IgD-negative memory B cell (primary cell): ENCODE measurements at regions not wholly inside any gene's neighbourhood (a gene's known extent, or its start where the extent isn't known, plus 50 kb on each side); places are given as distances from the start of the nearest gene placed in this dataset.

Experiments used
- H3K27ac Mint-ChIP-seq, 3 donors: one replicate each; pipeline ENCODE4 v1.8.0; 2020 to 2022; ENCODE audit warnings: mild to moderate bottlenecking in 3 of 3, mixed read lengths in 3 of 3, moderate library complexity in 1 of 3
- H3K27me3 Mint-ChIP-seq: one replicate; pipeline ENCODE4 v1.8.0; 2021; ENCODE audit warnings: mixed read lengths
- H3K36me3 Mint-ChIP-seq: one replicate; pipeline ENCODE4 v1.8.0; 2020; ENCODE audit warnings: mild to moderate bottlenecking, mixed read lengths
- H3K4me1 Mint-ChIP-seq, 3 donors: one replicate each; pipeline ENCODE4 v1.8.0; 2020 to 2022; ENCODE audit warnings: mixed read lengths in 3 of 3, mild to moderate bottlenecking in 1 of 3
- H3K4me3 Mint-ChIP-seq, 4 donors: one replicate each; pipeline ENCODE4 v1.8.0; 2020 to 2022; ENCODE audit warnings: mild to moderate bottlenecking in 4 of 4, mixed read lengths in 4 of 4, moderate library complexity in 3 of 4
- H3K9me3 Mint-ChIP-seq, 3 donors: one replicate each; pipeline ENCODE4 v1.8.0; 2020 to 2021; ENCODE audit warnings: mixed read lengths in 3 of 3, mild to moderate bottlenecking in 1 of 3

DNA sequence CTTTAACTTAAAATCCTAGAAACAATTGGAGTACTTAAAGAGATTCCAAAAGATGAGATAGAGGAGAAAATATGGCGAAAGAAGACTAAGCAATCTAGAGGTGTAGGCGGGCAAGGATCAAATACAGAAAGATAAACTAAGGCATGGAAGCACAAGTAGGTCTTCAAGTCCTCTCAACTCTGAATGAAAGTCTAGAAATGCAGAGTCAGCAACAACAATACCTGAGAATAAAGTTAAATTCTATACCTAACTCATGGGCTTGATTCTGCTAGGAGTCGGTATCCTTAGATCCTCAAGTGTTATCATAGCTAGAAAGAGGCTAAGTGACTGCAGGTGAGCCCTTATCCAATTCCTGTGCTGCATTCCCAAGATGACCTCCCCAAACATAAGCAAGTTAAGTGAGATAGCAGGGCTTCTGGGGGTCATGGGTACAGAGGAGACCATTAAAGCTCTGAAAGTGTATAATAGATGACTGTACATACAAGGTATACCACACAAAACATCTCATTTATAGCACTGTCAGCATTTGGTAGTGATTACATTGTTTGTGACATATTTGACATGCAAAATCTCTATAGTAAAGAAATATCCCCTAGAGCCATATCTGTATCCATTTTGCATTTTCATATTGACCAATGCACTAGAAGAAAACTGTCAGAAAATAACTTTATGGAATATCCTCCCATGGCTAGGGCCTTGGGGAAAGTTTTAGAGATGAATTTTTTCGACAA, 82.5 kb upstream of the ARID2 start:
- no peak overlapping the region for H3K4me3 Mint-ChIP-seq
- H3K27ac Mint-ChIP-seq, result no peak overlapping the region
- H3K9me3 Mint-ChIP-seq, result no peaks in the 10 kb centered on the region
- H3K27me3 Mint-ChIP-seq, result peaks cover 18% of the 10 kb centered on the region
- peaks cover 4 to 15% (median 7%) of the 10 kb centered on the region in 3 donors for H3K4me1 Mint-ChIP-seq
- peaks cover 3% of the 10 kb centered on the region for H3K36me3 Mint-ChIP-seq

DNA sequence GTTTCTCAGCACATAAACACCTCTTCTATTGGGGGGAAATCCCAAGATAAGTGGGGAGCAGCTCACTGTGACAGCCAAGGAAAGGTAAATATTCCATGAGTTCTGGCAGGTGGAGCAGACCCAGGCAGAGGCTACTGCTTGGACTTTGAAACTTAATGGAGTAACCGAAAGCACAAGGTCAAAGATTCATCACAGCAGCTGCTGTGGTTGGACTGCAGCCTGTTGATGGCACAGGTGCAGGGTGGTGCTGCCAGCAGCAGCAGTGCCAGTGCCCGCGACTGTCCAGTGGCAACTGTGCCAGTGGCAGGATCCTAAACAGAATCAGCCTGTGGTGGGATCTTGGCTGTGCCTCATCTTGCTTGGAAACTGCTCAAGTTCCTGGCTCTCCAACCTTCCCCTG, 81.4 kb upstream of the ARID2 start:
- no peak overlapping the region for H3K27ac Mint-ChIP-seq
- peaks cover 3% of the 10 kb centered on the region for H3K36me3 Mint-ChIP-seq
- H3K27me3 Mint-ChIP-seq, result peaks cover 18% of the 10 kb centered on the region
- H3K4me1 Mint-ChIP-seq, result peaks cover 4 to 15% (median 7%) of the 10 kb centered on the region in 3 donors
- H3K9me3 Mint-ChIP-seq, result no peaks in the 10 kb centered on the region
- no peak overlapping the region for H3K4me3 Mint-ChIP-seq

DNA sequence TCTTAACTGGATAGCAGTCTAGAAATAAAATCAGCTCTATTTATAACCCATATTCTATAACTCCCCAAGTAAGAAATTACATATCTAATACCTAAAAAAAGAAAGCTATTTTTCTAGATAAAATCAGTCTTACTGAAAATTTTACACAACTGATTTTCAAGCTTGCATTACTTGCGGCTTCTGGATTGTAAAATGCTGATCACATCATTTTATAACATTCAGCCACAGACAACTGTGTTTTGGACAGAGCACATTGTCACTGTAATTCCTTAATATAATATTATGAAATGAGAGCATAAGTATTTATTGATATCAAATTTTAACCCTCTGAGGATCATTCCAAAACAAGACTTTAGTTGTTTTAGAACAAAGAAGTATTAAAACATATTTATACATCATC, 78.5 kb upstream of the ARID2 start:
- H3K27me3 Mint-ChIP-seq, result peaks cover 18% of the 10 kb centered on the region

DNA sequence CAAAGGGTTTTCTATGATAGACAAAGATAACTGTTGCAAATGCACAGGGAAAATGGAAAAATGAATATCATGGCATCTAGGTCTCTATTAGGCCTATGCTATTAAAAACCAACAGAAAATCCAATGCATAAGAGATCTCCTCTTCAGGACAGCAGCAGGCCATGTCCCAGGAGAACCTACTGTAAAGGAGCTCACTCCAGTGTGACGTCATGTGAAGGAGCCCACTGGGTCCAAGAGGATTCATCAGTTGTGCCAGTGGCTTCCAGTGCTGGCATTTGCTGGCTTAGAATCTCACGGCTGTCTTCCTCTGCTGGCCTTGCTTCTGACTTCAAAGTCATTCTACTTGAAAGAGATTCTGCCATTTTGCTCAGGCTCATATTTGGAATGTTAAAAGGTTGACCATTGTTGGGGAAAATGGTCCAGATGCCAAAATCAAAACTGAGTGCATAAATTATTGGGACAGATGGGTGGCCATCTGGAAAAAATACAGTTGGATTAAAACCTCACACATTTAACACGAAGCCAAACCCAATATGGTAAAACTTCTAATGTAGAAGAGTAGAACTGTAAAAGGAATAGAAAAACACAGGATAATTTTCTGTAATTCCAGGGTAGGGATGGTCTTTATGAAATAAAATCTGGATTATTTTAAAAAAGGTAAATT, 75.4 kb upstream of the ARID2 start:
- no peaks in the 10 kb centered on the region for H3K9me3 Mint-ChIP-seq
- H3K4me1 Mint-ChIP-seq, result peaks cover 0 to 4% (median 3%) of the 10 kb centered on the region in 3 donors
- H3K27me3 Mint-ChIP-seq, result peaks cover 15% of the 10 kb centered on the region
- H3K36me3 Mint-ChIP-seq, result peaks cover 5% of the 10 kb centered on the region
- no peak overlapping the region for H3K4me3 Mint-ChIP-seq
- no peak overlapping the region for H3K27ac Mint-ChIP-seq

More for the DNA sequence above, 78.5 kb upstream of the ARID2 start:
- Mint-ChIP-seq H3K4me1 (peaks cover 1 to 4% (median 3%) of the 10 kb centered on the region in 3 donors), H3K4me3 (no peak overlapping the region), H3K36me3 (peaks cover 3% of the 10 kb centered on the region), H3K27ac (no peak overlapping the region), H3K9me3 (no peaks in the 10 kb centered on the region)

DNA sequence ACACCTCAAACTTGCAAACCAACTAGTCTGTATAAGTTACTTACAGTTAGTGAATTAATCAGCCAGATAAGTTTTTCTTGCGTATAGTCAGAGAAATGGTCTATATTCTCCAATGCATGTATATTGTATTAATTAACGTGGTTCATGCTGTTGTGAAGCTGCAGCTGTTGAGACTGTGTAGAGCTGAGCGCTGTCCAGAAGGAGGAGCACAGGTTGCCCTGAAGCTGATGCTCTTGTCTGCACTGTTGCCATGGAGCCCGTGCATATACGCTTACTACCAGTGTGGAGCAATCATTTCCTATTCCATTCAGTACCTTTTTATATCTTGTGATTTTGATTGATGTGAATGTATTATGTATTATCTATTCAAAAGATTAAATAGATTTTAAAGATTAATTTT, 74.3 kb upstream of the ARID2 start:
- H3K4me1 Mint-ChIP-seq, result peaks cover 0 to 4% (median 3%) of the 10 kb centered on the region in 3 donors
- no peaks in the 10 kb centered on the region for H3K9me3 Mint-ChIP-seq
- H3K36me3 Mint-ChIP-seq, result peaks cover 2% of the 10 kb centered on the region
- H3K27ac Mint-ChIP-seq, result no peak overlapping the region
- no peak overlapping the region for H3K4me3 Mint-ChIP-seq
- peaks cover 9% of the 10 kb centered on the region for H3K27me3 Mint-ChIP-seq

DNA sequence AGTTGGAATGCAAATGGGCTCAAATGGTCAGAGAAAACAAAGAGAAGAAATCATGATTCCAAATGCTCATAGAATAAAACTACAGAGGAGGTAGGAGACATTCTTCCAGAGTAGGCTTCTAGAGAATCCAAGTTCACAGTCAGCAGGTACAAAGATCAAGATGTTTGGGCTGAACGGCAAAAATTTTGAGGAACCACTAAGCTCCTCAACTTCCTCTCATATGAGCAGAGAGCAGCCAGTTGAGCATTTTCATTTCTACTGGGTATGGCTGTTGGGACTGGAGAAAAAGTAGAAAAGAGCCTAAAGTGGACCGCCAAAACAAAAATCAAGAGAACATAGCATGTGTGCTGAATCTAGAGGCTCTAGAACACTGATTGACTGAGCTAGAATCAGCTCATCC, 73.8 kb upstream of the ARID2 start:
- no peak overlapping the region for H3K27ac Mint-ChIP-seq
- no peak overlapping the region for H3K4me3 Mint-ChIP-seq
- peaks cover 5% of the 10 kb centered on the region for H3K27me3 Mint-ChIP-seq
- H3K36me3 Mint-ChIP-seq, result peaks cover 2% of the 10 kb centered on the region
- peaks cover 0 to 5% (median 4%) of the 10 kb centered on the region in 3 donors for H3K4me1 Mint-ChIP-seq
- no peaks in the 10 kb centered on the region for H3K9me3 Mint-ChIP-seq

DNA sequence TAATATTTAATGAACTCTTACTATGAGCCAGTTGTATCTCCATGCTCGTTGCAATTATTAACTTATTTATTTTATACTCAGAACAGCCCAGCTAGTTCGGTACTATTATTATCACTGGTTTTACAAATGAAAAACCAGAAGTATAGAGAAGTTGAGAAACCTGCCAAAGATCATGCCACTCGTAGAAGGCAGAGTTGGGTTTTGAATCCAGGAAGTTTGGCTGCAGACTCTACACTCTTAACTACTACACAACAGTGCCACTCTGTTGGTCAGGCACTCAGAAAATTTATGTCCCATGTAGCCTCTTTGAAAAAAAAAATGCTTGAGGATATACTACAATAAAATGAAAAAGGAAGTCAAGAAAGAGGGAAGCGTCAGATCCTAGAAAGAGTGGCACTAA, 71.5 kb upstream of the ARID2 start:
- H3K36me3 Mint-ChIP-seq, result peaks cover 2% of the 10 kb centered on the region
- H3K27me3 Mint-ChIP-seq, result peaks cover 8% of the 10 kb centered on the region
- H3K9me3 Mint-ChIP-seq, result no peaks in the 10 kb centered on the region
- H3K27ac Mint-ChIP-seq, result no peak overlapping the region
- H3K4me1 Mint-ChIP-seq, result peaks cover 0 to 5% (median 4%) of the 10 kb centered on the region in 3 donors
- H3K4me3 Mint-ChIP-seq, result no peak overlapping the region

DNA sequence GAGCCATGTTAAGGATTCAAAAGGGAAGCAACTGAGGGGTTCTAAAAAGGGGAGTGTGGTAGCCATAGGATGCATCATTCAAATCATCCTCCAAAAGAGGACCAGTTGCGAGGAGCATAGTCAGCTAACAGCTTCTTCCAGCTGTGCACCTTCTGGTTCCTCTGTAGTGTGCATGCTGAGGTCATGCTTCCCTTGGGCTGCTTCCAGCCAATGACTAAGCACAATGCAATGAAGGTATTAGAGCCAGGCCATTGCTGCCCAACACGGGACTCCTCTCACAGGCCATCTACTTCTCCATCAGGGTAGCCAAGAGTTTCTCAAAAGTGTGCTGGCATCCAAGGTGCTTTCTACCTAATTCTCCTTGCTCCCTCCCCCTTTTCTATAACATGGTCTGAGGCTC, 69.2 kb upstream of the ARID2 start:
- Mint-ChIP-seq H3K27ac (no peak overlapping the region), H3K9me3 (no peaks in the 10 kb centered on the region), H3K27me3 (peaks cover 12% of the 10 kb centered on the region)

DNA sequence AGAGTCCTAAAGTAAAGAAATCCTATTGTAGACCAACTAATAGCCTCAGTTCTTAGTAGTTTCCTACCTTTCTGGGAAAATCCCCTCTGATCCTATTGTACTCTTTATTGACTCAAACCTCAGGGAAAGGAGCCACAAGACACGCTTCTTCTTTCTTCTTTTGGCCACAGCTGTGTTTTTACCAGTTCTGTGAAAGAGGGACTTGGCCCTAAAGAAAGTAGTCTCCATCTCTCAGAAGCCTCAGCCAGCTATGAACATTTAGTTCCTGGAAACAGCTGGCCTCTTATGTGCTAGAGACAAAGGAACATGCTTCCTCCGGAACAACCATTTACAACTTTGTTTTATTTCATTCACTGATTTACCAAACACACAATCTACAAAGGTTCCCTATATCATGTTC, 66.1 kb upstream of the ARID2 start:
- Mint-ChIP-seq H3K27me3 (peaks cover 8% of the 10 kb centered on the region), H3K9me3 (no peaks in the 10 kb centered on the region), H3K27ac (no peak overlapping the region), H3K4me1 (peaks cover 0 to 3% (median 0%) of the 10 kb centered on the region in 3 donors), H3K36me3 (peaks cover 2% of the 10 kb centered on the region), H3K4me3 (no peak overlapping the region)

More for the DNA sequence above, 69.2 kb upstream of the ARID2 start:
- Mint-ChIP-seq H3K4me3 (no peak overlapping the region), H3K36me3 (peaks cover 2% of the 10 kb centered on the region), H3K4me1 (peaks cover 0 to 5% (median 4%) of the 10 kb centered on the region in 3 donors)

DNA sequence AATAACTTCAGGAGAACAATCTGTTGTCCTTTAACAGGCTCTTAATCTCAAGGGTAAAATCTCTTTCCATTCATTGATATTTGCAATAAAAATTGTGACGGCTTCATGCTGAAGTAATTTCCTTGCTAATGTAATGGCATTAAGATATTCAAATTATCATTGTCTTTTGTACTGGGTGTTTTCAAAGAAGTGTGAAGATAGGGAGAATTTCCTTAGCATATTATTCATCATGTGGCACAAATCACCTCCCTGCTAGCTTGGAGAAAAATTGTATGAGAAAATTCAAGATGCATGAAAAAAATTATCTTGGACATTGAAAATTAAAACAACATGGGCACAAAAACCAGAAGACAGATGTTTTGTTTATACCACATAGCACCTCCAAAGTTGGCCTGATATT, 63.6 kb upstream of the ARID2 start:
- H3K9me3 Mint-ChIP-seq, result no peaks in the 10 kb centered on the region
- H3K27me3 Mint-ChIP-seq, result peaks cover 8% of the 10 kb centered on the region
- H3K4me3 Mint-ChIP-seq, result no peak overlapping the region
- peaks cover 9 to 20% (median 10%) of the 10 kb centered on the region in 3 donors for H3K4me1 Mint-ChIP-seq
- peaks cover 2% of the 10 kb centered on the region for H3K36me3 Mint-ChIP-seq
- no peak overlapping the region for H3K27ac Mint-ChIP-seq

DNA sequence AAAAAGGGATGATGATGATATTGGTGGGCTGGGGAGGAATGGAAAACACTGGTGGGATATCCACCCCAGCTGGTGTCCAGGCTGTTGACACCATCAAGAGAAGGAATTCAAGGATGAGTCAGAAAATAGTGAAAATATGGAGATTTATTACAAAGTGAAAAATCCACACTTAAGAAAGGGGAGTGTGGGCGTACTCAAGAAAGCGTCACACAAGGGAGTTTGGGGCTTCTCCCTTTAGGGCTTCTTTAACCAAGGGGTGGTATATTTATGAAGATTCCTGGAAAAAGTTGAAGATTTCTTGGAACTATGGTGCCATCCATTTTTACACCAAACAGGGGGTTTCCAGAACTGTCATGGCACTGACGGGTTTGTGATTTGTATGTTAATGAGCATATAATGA, 63.1 kb upstream of the ARID2 start:
- H3K9me3 Mint-ChIP-seq, result no peaks in the 10 kb centered on the region
- peak overlapping the region in 1 of 3 donors; percentile 12 for H3K27ac Mint-ChIP-seq
- H3K27me3 Mint-ChIP-seq, result peaks cover 8% of the 10 kb centered on the region
- peaks cover 9 to 23% (median 10%) of the 10 kb centered on the region in 3 donors for H3K4me1 Mint-ChIP-seq
- H3K36me3 Mint-ChIP-seq, result peaks cover 2% of the 10 kb centered on the region
- peak overlapping the region in 1 of 4 donors; percentile 36 for H3K4me3 Mint-ChIP-seq

DNA sequence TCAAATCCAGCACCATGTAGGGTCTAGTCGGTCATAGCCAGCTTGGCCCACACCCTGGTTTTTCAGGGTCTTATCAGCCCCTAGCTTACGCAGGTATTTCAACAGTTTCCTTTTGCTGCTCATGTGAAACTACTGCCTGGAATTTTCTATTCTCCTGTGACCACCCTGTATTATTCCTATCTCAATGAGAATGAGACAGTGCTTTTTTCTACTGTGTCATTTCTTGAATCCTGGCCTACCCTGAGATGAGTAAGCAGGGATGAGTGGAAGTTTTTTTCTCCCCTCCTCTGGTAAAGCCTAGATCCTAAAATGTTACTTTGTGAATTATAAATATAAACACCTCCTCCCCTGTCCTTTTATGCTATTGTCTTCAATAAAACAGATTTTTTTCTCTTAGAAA, 62.7 kb upstream of the ARID2 start:
- Mint-ChIP-seq H3K4me3 (no peak overlapping the region), H3K4me1 (peaks cover 9 to 23% (median 10%) of the 10 kb centered on the region in 3 donors), H3K27me3 (peaks cover 8% of the 10 kb centered on the region)

DNA sequence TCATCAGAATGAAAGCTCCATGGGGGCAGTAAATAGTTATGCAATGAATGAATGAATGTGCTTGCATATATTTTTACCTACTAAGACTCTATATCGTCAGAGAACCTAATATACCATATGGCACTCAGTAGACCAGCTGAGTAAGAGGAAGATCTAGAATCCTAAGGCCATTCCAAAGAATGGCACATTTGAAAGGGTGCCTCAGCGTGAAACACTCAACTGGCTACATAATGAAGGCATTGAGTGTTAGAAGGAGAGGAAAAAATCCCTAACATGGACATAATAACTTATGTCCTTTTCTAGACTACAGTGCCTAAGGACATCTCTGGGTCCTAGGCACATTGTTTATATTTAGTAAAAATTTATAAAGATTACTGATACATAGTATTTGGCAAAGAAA, 61.7 kb upstream of the ARID2 start:
- H3K36me3 Mint-ChIP-seq, result peaks cover 2% of the 10 kb centered on the region
- H3K4me1 Mint-ChIP-seq, result peaks cover 9 to 23% (median 10%) of the 10 kb centered on the region in 3 donors
- no peak overlapping the region for H3K27ac Mint-ChIP-seq
- H3K27me3 Mint-ChIP-seq, result peaks cover 4% of the 10 kb centered on the region
- no peaks in the 10 kb centered on the region for H3K9me3 Mint-ChIP-seq
- H3K4me3 Mint-ChIP-seq, result no peak overlapping the region

More for the DNA sequence above, 62.7 kb upstream of the ARID2 start:
- H3K9me3 Mint-ChIP-seq, result no peaks in the 10 kb centered on the region
- H3K36me3 Mint-ChIP-seq, result peaks cover 2% of the 10 kb centered on the region
- no peak overlapping the region for H3K27ac Mint-ChIP-seq

DNA sequence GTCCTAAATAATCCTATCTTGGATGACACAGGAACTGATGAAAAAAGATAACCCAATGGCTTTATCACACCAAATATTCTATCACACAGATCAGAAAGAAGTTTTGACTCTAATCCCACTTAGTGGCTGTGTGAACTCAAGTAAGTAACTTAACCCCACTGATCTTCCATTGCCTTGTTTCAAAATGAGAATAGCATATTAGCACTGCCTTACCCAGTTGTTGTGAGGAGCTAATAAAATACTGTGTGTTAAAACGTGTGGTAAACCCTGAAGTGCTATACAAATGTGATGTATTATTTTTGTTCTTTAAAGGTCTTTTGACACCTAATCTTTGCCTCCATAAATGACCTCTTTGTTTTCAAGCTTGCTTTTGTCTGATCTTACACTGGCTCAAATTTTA, 60.9 kb upstream of the ARID2 start:
- peaks cover 4% of the 10 kb centered on the region for H3K27me3 Mint-ChIP-seq
- peaks cover 2% of the 10 kb centered on the region for H3K36me3 Mint-ChIP-seq
- peak overlapping the region; percentile 44 to 94 (median 80) for H3K27ac Mint-ChIP-seq
- H3K9me3 Mint-ChIP-seq, result no peaks in the 10 kb centered on the region
- peaks cover 9 to 23% (median 10%) of the 10 kb centered on the region in 3 donors for H3K4me1 Mint-ChIP-seq
- H3K4me3 Mint-ChIP-seq, result peak overlapping the region in 3 of 4 donors; percentile 52 to 93 (median 86)

DNA sequence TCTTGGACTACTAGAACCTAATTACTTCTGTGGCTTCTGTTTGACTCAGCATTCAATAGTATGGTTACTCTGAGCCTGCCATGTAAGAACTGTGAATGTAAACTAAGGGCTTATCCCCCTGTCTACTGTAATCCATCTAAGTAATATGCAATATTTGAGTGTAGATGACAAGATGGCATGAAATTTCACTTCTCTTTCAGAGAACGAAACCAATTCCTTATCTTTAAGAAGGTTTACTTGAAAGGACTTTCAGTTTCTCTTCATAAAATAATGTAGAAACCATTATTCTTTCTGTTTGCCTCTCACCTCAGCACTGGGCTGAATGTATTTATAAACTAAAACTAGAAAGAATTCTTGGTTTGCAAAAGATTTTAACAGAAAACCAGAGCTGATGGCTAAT, 60.4 kb upstream of the ARID2 start:
- Mint-ChIP-seq H3K4me1 (peaks cover 9 to 23% (median 10%) of the 10 kb centered on the region in 3 donors), H3K27ac (peak overlapping the region; percentile 44 to 94 (median 80)), H3K9me3 (no peaks in the 10 kb centered on the region), H3K4me3 (peak overlapping the region in 3 of 4 donors; percentile 52 to 93 (median 86)), H3K27me3 (peaks cover 4% of the 10 kb centered on the region), H3K36me3 (peaks cover 2% of the 10 kb centered on the region)
